ENCODE measurements at regions not wholly inside any gene's neighbourhood (a gene's known extent, or its start where the extent isn't known, plus 50 kb on each side); places are given as distances from the start of the nearest gene placed in this dataset.
"Not testable (repeated sequence)": the region's sequence is repeated elsewhere in the genome, so short reads cannot be mapped to it uniquely, and the experiment has no call there.

- DNase-seq (ENCODE audit: low spot score), result no peak
Observed at GRCh38 chr15:81939604-81940440, 106.0 kb downstream of the MEX3B start.

- DNase-seq (ENCODE audit: low spot score), result no peak
Observed at GRCh38 chr15:81937189-81937588, 108.6 kb downstream of the MEX3B start.

- no peak for DNase-seq (ENCODE audit: low spot score)
Observed at GRCh38 chr15:81930582-81931369, 115.0 kb downstream of the MEX3B start.

- no peak for DNase-seq (ENCODE audit: low spot score)
Observed at GRCh38 chr15:81929557-81929956, 116.3 kb downstream of the MEX3B start.

- DNase-seq (ENCODE audit: low spot score), result no peak
Observed at GRCh38 chr15:81926981-81927380, 118.8 kb downstream of the MEX3B start.

GRCh38 chr15:81924729-81925128 lies 121.1 kb downstream of the MEX3B start:
- DNase-seq (ENCODE audit: low spot score), result no peak

GRCh38 chr15:81923561-81924350 lies 122.1 kb downstream of the MEX3B start:
- DNase-seq (ENCODE audit: low spot score), result no peak

GRCh38 chr15:81922143-81922542 lies 123.7 kb downstream of the MEX3B start:
- DNase-seq (ENCODE audit: low spot score), result no peak

GRCh38 chr15:81921163-81921562 lies 124.7 kb downstream of the MEX3B start:
- no peak for DNase-seq (ENCODE audit: low spot score)

- not testable (repeated sequence) for DNase-seq (ENCODE audit: low spot score)
Observed at GRCh38 chr15:81918767-81919166, 127.1 kb downstream of the MEX3B start.

- no peak for DNase-seq (ENCODE audit: low spot score)
Observed at GRCh38 chr15:81916451-81916850, 129.4 kb downstream of the MEX3B start.

GRCh38 chr15:81915990-81916389 lies 129.8 kb downstream of the MEX3B start:
- no peak for DNase-seq (ENCODE audit: low spot score)

GRCh38 chr15:81914734-81915256 lies 131.0 kb downstream of the MEX3B start:
- no peak for DNase-seq (ENCODE audit: low spot score)

- no peak for DNase-seq (ENCODE audit: low spot score)
Observed at GRCh38 chr15:81914333-81914732, 131.5 kb downstream of the MEX3B start.

- no peak for DNase-seq (ENCODE audit: low spot score)
Observed at GRCh38 chr15:81911022-81911971, 134.5 kb downstream of the MEX3B start.

GRCh38 chr15:81910355-81911021 lies 135.3 kb downstream of the MEX3B start:
- DNase-seq (ENCODE audit: low spot score), result no peak

GRCh38 chr15:81909011-81909358 lies 136.8 kb downstream of the MEX3B start:
- DNase-seq (ENCODE audit: low spot score), result no peak

- no peak for DNase-seq (ENCODE audit: low spot score)
Observed at GRCh38 chr15:81908111-81908510, 137.7 kb downstream of the MEX3B start.

- no peak for DNase-seq (ENCODE audit: low spot score)
Observed at GRCh38 chr15:81907521-81907920, 138.3 kb downstream of the MEX3B start.

GRCh38 chr15:81905889-81906288 lies 139.9 kb downstream of the MEX3B start:
- DNase-seq (ENCODE audit: low spot score), result no peak

GRCh38 chr15:81901319-81901718 lies 144.5 kb downstream of the MEX3B start:
- no peak for DNase-seq (ENCODE audit: low spot score)

Measured in globus pallidus (tissue), 1 donor.